Mucosa of rectum (tissue), 2 donors: ENCODE measurements at regions not wholly inside any gene's neighbourhood (a gene's known extent, or its start where the extent isn't known, plus 50 kb on each side); places are given as distances from the start of the nearest gene placed in this dataset.
A peak's percentile ranks its signal among the peaks of the same experiment; 100 is the strongest.
"Not testable (repeated sequence)": the region's sequence is repeated elsewhere in the genome, so short reads cannot be mapped to it uniquely, and the experiment has no call there.

Experiments used
- H3K27ac ChIP-seq, 2 donors: one replicate each; pipeline ENCODE4 v1.7.0; 2013; ENCODE audit warnings: inconsistent platforms in 2 of 2, low read depth in 2 of 2, low read length in 2 of 2
- H3K27me3 ChIP-seq, 2 donors: one replicate each; pipeline ENCODE4 v1.7.0; 2013; ENCODE audit warnings: low read length in 2 of 2; ENCODE audit not compliant: control insufficient read depth in 2 of 2, insufficient read depth in 2 of 2
- H3K36me3 ChIP-seq, 2 donors: one replicate each; pipeline ENCODE4 v1.7.0; 2013; ENCODE audit warnings: low read length in 2 of 2; ENCODE audit not compliant: control insufficient read depth in 2 of 2, insufficient read depth in 2 of 2
- H3K4me1 ChIP-seq, 2 donors: one replicate each; pipeline ENCODE4 v1.7.0; 2013; ENCODE audit warnings: low read length in 2 of 2, mild to moderate bottlenecking in 1 of 2; ENCODE audit not compliant: control insufficient read depth in 2 of 2, insufficient read depth in 2 of 2
- H3K4me3 ChIP-seq, 2 donors: one replicate each; pipeline ENCODE4 v1.7.0; 2013; ENCODE audit warnings: low read length in 2 of 2
- H3K9ac ChIP-seq, 2 donors: one replicate each; pipeline ENCODE4 v1.7.0; 2013; ENCODE audit warnings: low read length in 2 of 2, low read depth in 1 of 2, mild to moderate bottlenecking in 1 of 2
- H3K9me3 ChIP-seq, 2 donors: one replicate each; pipeline ENCODE4 v1.7.0; 2013; ENCODE audit warnings: low read length in 2 of 2; ENCODE audit not compliant: control insufficient read depth in 2 of 2
- donor health status: healthy.
- donor health status: Normal muscosa, but diverticular disease.

GRCh38 chr2:181788897-181789555, 102.5 kb upstream of the ITPRID2 start:
- no peaks in the 10 kb centered on the region for H3K27me3 ChIP-seq
- peak overlapping the region; percentile 57 to 59 for H3K27ac ChIP-seq
- H3K9me3 ChIP-seq, result no peaks in the 10 kb centered on the region
- peaks cover 5 to 39% of the 10 kb centered on the region in 2 donors for H3K4me1 ChIP-seq
- H3K9ac ChIP-seq, result no peak overlapping the region
- H3K4me3 ChIP-seq, result no peak overlapping the region
- H3K36me3 ChIP-seq, result no peaks in the 10 kb centered on the region

DNA sequence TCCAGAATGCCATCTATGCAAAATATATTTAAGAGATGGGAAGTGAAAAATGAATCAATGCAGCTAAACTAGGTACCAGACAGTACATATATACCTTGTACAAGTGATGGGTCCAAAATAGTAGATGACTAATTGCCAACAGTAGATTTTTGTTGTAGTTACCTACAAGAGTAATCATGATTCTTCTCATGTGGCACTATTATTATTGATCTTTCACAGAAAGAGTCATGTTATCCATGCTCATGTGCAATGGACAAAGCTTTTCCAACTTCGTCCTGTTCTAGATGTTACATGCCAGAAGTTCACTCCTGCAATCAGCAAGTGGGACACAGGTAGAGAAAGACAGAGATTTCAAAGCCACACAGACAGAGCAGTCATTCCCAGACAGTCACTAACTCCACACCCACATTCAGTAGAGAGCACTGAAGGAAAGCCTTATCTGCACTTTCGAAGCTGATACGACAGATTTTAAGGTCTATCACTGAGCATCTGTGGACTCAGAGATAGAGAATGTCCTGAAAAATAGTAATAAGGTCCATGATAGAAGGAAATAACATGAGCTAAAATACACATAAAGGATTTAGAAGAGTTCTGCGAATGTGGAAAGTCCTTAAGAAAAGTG, 101.6 kb upstream of the ITPRID2 start:
- no peaks in the 10 kb centered on the region for H3K27me3 ChIP-seq
- no peak overlapping the region for H3K9ac ChIP-seq
- H3K9me3 ChIP-seq, result no peaks in the 10 kb centered on the region
- H3K36me3 ChIP-seq, result no peaks in the 10 kb centered on the region
- peak overlapping the region; percentile 57 to 77 for H3K27ac ChIP-seq
- no peak overlapping the region for H3K4me3 ChIP-seq
- H3K4me1 ChIP-seq, result peaks cover 5 to 36% of the 10 kb centered on the region in 2 donors

DNA sequence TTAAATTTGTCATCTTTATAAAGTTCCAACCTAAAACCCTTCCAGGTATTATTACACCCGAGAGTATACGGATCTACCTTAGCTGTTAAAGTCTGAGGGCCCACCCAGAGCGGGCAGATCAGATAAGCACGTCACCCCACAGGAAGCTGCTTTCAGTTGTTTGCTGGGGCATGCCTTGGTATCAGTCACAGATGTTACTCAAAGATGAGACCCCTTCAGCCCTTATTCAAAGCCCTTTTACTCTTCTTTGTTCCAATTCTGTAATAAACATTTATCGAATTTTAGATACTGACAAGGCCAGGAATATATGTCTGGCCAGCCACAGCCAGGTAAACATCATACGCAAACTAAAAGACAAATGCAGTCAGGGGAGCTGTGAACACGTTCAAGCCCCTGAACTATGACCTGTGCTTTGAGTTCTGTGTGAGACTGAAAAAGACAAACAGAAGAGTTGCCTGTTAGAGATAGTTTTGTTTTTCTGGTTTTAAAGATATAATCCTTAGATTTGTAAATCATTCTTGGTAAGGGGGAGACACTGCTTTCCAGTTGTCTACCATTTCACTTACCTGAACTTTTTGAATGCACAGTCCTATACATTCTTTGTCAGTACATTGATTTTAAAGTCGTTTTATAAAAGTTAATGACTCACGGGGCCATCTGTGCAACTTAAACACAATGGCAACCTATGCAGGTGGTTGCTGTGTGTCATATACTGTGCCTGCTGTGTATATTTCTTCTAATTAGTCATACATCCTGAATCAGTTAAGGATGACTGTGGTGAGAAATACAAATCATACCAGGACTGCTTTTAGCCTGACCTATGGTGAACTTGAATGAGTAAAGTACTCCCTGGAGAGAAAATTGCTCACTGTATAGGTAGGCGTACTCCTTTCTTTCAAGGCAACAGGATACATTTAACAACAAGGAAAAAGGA, 100.5 kb upstream of the ITPRID2 start:
- H3K9ac ChIP-seq, result peak overlapping the region in 1 of 2 donors; percentile 9
- no peaks in the 10 kb centered on the region for H3K9me3 ChIP-seq
- no peak overlapping the region for H3K4me3 ChIP-seq

GRCh38 chr2:181792906-181793305, 98.6 kb upstream of the ITPRID2 start:
- Histone ChIP-seq H3K9ac (no peak overlapping the region), H3K4me1 (peaks cover 5 to 36% of the 10 kb centered on the region in 2 donors), H3K36me3 (no peaks in the 10 kb centered on the region), H3K27me3 (no peaks in the 10 kb centered on the region), H3K9me3 (no peaks in the 10 kb centered on the region), H3K4me3 (no peak overlapping the region), H3K27ac (no peak overlapping the region)

More for the DNA sequence above, 100.5 kb upstream of the ITPRID2 start:
- no peaks in the 10 kb centered on the region for H3K36me3 ChIP-seq
- H3K27ac ChIP-seq, result peak overlapping the region; percentile 65 to 77
- no peaks in the 10 kb centered on the region for H3K27me3 ChIP-seq
- peaks cover 5 to 36% of the 10 kb centered on the region in 2 donors for H3K4me1 ChIP-seq

GRCh38 chr2:181798022-181798421, 93.5 kb upstream of the ITPRID2 start:
- no peak overlapping the region for H3K4me3 ChIP-seq
- H3K9ac ChIP-seq, result no peak overlapping the region
- no peaks in the 10 kb centered on the region for H3K4me1 ChIP-seq
- H3K9me3 ChIP-seq, result no peaks in the 10 kb centered on the region
- H3K36me3 ChIP-seq, result no peaks in the 10 kb centered on the region
- no peaks in the 10 kb centered on the region for H3K27me3 ChIP-seq
- no peak overlapping the region for H3K27ac ChIP-seq

DNA sequence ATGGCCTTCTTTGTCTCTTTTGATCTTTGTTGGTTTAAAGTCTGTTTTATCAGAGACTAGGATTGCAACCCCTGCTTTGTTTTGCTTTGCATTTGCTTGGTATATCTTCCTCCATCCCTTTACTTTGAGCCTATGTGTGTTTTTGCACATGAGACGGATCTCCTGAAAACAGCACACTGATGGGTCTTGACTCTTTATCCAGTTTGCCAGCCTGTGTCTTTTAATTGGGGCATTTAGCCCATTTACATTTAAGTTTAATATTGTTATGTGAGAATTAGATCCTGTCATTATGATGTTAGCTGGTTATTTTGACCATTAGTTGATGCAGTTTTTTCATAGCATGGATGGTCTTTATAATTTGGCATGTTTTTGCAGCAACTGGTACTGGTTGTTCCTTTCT, 89.2 kb upstream of the ITPRID2 start:
- H3K9ac ChIP-seq, H3K36me3 ChIP-seq, H3K4me1 ChIP-seq, H3K27ac ChIP-seq, H3K4me3 ChIP-seq, H3K9me3 ChIP-seq, H3K27me3 ChIP-seq: not testable (repeated sequence)

DNA sequence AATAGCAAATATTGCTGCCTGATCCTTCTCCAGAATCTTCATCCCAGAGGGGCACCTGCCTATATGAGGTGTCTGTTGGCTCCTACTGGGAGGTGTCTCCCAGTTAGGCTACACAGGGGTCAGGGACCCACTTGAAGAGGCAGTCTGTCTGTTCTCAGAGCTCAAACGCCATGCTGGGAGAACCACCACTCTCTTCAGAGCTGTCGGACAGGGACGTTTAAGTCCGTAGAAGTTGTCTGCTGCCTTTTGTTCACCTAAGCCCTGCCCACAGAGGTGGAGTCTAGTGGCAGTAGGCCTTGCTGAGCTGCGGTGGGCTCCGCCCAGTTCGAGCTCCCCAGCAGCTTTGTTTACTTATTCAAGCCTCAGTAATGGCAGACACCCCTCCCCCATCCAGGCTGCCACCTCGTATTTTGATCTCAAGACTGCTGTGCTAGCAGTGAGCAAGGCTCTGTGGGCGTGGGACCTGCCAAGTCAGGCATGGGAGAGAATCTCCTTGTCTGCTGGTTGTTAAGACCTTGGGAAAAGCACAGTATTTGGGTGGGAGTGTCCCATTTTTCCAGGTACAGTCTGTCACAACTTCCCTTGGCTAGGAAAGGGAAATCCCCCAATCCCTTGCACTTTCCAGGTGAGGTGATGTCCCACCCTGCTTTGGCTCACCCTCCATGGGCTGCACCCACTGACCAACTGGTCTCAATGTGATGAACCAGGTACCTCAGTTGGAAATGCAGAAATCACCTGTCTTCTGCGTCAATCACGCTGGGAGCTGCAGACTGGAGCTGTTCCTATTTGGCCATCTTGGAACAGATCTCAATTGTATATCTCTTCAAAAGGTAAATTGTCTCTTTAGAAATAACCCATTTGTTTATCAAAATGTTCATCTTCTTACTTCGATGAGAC, 87.4 kb upstream of the ITPRID2 start:
- not testable (repeated sequence) for H3K4me3 ChIP-seq, H3K4me1 ChIP-seq, H3K9me3 ChIP-seq, H3K36me3 ChIP-seq, H3K27me3 ChIP-seq, H3K9ac ChIP-seq, H3K27ac ChIP-seq

- peaks cover 3 to 5% of the 10 kb centered on the region in 2 donors for H3K4me1 ChIP-seq
- H3K9ac ChIP-seq, result no peak overlapping the region
- no peaks in the 10 kb centered on the region for H3K27me3 ChIP-seq
- no peaks in the 10 kb centered on the region for H3K36me3 ChIP-seq
- no peaks in the 10 kb centered on the region for H3K9me3 ChIP-seq
- no peak overlapping the region for H3K27ac ChIP-seq
- H3K4me3 ChIP-seq, result no peak overlapping the region
Measured at GRCh38 chr2:181805228-181806038, 86.1 kb upstream of the ITPRID2 start.

DNA sequence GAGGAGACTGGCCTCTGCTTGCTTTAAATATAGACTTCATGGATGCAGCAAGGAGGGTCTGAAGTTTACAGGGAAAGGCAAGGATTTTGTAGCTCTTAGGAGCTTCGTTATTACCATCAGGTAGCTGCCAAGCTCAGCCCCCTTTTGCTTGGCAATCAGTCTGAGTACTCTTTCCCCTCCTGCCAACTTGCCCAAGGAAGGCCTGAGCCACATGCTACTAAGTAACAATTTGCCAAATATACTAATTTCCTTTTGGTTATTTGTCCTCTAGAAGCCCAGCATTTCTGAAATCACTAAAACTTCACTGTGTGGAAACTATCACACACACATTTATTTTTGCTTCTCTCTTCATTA, 85.5 kb upstream of the ITPRID2 start:
- Histone ChIP-seq H3K9ac (no peak overlapping the region), H3K36me3 (no peaks in the 10 kb centered on the region), H3K4me1 (peaks cover 7 to 9% of the 10 kb centered on the region in 2 donors), H3K4me3 (no peak overlapping the region), H3K27ac (no peak overlapping the region), H3K27me3 (no peaks in the 10 kb centered on the region), H3K9me3 (no peaks in the 10 kb centered on the region)
